DMS53 treated with DMSO at 0.1 percent for 48 hours (cell line): ENCODE measurements at regions not wholly inside any gene's neighbourhood (a gene's known extent, or its start where the extent isn't known, plus 50 kb on each side); places are given as distances from the start of the nearest gene placed in this dataset.
"Not testable (repeated sequence)": the region's sequence is repeated elsewhere in the genome, so short reads cannot be mapped to it uniquely, and the experiment has no call there.

Source experiments
- DNase-seq: peaks from one replicate; lab custom pipeline; 2025; ENCODE audit not compliant: unreplicated experiment; lab: John Stamatoyannopoulos, UW

- DNase-seq = peak; percentile 13
Measured at GRCh38 chr14:100416921-100417860, 94.1 kb downstream of the SLC25A47 start.

GRCh38 chr14:100419856-100420255 lies 96.7 kb downstream of the SLC25A47 start:
- DNase-seq = no peak

- DNase-seq = no peak
Measured at GRCh38 chr14:100421756-100422470, 98.8 kb downstream of the SLC25A47 start.

GRCh38 chr14:100422556-100423316 lies 99.6 kb downstream of the SLC25A47 start:
- DNase-seq = no peak

GRCh38 chr14:100423317-100424010 lies 100.3 kb downstream of the SLC25A47 start:
- no peak for DNase-seq

GRCh38 chr14:100424504-100425428 lies 101.6 kb downstream of the SLC25A47 start:
- no peak for DNase-seq

- DNase-seq = no peak
Measured at GRCh38 chr14:100425429-100425827, 102.3 kb downstream of the SLC25A47 start.

GRCh38 chr14:100426314-100426713 lies 103.2 kb downstream of the SLC25A47 start:
- no peak for DNase-seq

GRCh38 chr14:100427166-100427565 lies 104.0 kb downstream of the SLC25A47 start:
- no peak for DNase-seq

GRCh38 chr14:100428727-100429126 lies 105.6 kb downstream of the SLC25A47 start:
- no peak for DNase-seq

GRCh38 chr14:100429537-100429936 lies 106.4 kb downstream of the SLC25A47 start:
- DNase-seq = no peak

- no peak for DNase-seq
Measured at GRCh38 chr14:100430571-100430970, 107.4 kb downstream of the SLC25A47 start.

- DNase-seq = not testable (repeated sequence)
Measured at GRCh38 chr14:100431461-100431860, 108.3 kb downstream of the SLC25A47 start.

GRCh38 chr14:100432652-100433427 lies 109.7 kb downstream of the SLC25A47 start:
- DNase-seq = no peak

GRCh38 chr14:100433428-100433814 lies 110.3 kb downstream of the SLC25A47 start:
- no peak for DNase-seq

GRCh38 chr14:100434033-100434601 lies 111.0 kb downstream of the SLC25A47 start:
- DNase-seq = no peak

GRCh38 chr14:100434911-100435438 lies 111.8 kb downstream of the SLC25A47 start:
- no peak for DNase-seq

- no peak for DNase-seq
Measured at GRCh38 chr14:100435459-100435858, 112.3 kb downstream of the SLC25A47 start.
